ENCODE measurements at regions not wholly inside any gene's neighbourhood (a gene's known extent, or its start where the extent isn't known, plus 50 kb on each side); places are given as distances from the start of the nearest gene placed in this dataset.
"Not testable (repeated sequence)": the region's sequence is repeated elsewhere in the genome, so short reads cannot be mapped to it uniquely, and the experiment has no call there.

- not testable (repeated sequence) for DNase-seq
These were observed 71.0 kb upstream of the SH3GLB1 start for GRCh38 chr1:86633306-86633838.

GRCh38 chr1:86633921-86634320 lies 70.5 kb upstream of the SH3GLB1 start:
- no peak for DNase-seq

GRCh38 chr1:86636898-86637297 lies 67.5 kb upstream of the SH3GLB1 start:
- no peak for DNase-seq

GRCh38 chr1:86640161-86640670 lies 64.2 kb upstream of the SH3GLB1 start:
- no peak for DNase-seq

- no peak for DNase-seq
These were observed 63.1 kb upstream of the SH3GLB1 start for GRCh38 chr1:86641318-86641717.

- not testable (repeated sequence) for DNase-seq
These were observed 59.7 kb upstream of the SH3GLB1 start for GRCh38 chr1:86644655-86645054.

GRCh38 chr1:86645851-86646250 lies 58.5 kb upstream of the SH3GLB1 start:
- DNase-seq: no peak

- DNase-seq: peak in 1 of 4 experiments; percentile 3
These were observed 58.1 kb upstream of the SH3GLB1 start for GRCh38 chr1:86646256-86646655.

- no peak for DNase-seq
These were observed 56.1 kb upstream of the SH3GLB1 start for GRCh38 chr1:86648255-86648654.

- no peak for DNase-seq
These were observed 54.8 kb upstream of the SH3GLB1 start for GRCh38 chr1:86649618-86650017.

GRCh38 chr1:86650065-86650464 lies 54.3 kb upstream of the SH3GLB1 start:
- no peak for DNase-seq
